ENCODE measurements at regions not wholly inside any gene's neighbourhood (a gene's known extent, or its start where the extent isn't known, plus 50 kb on each side); places are given as distances from the start of the nearest gene placed in this dataset.

DNA sequence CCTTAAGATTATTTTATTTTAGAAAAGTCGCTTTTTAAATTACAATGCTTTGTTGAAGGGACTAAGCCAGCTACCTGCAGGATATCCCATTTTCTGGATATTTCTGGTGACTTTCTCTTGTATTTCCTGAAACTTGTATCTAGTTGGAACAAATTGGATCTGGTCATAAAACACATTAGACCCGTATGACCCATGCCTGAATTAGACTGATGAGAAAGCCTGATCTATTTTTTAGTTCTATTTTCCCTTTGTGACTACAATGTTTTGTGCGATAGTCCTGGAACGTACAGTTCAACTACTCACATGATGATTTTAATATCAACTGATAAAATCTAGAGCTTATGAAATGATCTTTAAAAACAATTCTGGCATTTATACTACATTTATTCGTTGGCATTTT, 151.8 kb downstream of the RHOU start:
- peaks cover 45% of the 10 kb centered on the region for H3K27me3 ChIP-seq (ENCODE audit: insufficient read depth, low read depth)
- POLR2A ChIA-PET (ENCODE audit: unreplicated experiment): no interaction called here
- CTCF ChIA-PET: no interaction called here

GRCh38 chr1:228887960-228888359, 152.7 kb downstream of the RHOU start:
- intact Hi-C loops (cut with micrococcal nuclease; ENCODE audit: unreplicated experiment): no loop called here
- Histone ChIP-seq H3K4me2 (no peak overlapping the region), H3K36me3 (ENCODE audit: low read depth) (no peaks in the 10 kb centered on the region), H3K4me1 (replicated peaks; ENCODE audit: insufficient read depth) (no peaks in the 10 kb centered on the region), H3K4me3 (no peak overlapping the region), H3F3A (ENCODE audit: insufficient read depth, low read depth) (no peaks in the 10 kb centered on the region), H3K27me3 (ENCODE audit: insufficient read depth, low read depth) (peaks cover 45% of the 10 kb centered on the region), H3K9me3 (ENCODE audit: insufficient read depth, low read depth) (no peaks in the 10 kb centered on the region), H3K9me2 (ENCODE audit: insufficient read depth) (no peaks in the 10 kb centered on the region), H2AFZ (no peak overlapping the region), H3K27ac (no peak overlapping the region), H4K20me1 (ENCODE audit: insufficient read depth) (no peaks in the 10 kb centered on the region), H3K79me2 (ENCODE audit: low read depth) (no peaks in the 10 kb centered on the region)
- DNase-seq: no peak
- POLR2A ChIA-PET (ENCODE audit: unreplicated experiment): no interaction called here
- TF ChIP-seq CTCF (conservative IDR thresholded peaks at IDR 0.05) (no peak), EZH2 (IDR thresholded peaks at IDR 0.05; ENCODE audit: low read depth) (no peak)
- CTCF ChIA-PET: no interaction called here
- BruUV-seq (replicated peaks): no TSS peak

More for the DNA sequence above, 151.8 kb downstream of the RHOU start:
- Histone ChIP-seq H3K4me1 (replicated peaks; ENCODE audit: insufficient read depth) (no peaks in the 10 kb centered on the region), H3K4me2 (no peak overlapping the region), H3K79me2 (ENCODE audit: low read depth) (no peaks in the 10 kb centered on the region), H3F3A (ENCODE audit: insufficient read depth, low read depth) (no peaks in the 10 kb centered on the region), H4K20me1 (ENCODE audit: insufficient read depth) (no peaks in the 10 kb centered on the region), H3K27ac (no peak overlapping the region), H3K4me3 (no peak overlapping the region), H3K36me3 (ENCODE audit: low read depth) (no peaks in the 10 kb centered on the region), H3K9me2 (ENCODE audit: insufficient read depth) (no peaks in the 10 kb centered on the region), H3K9me3 (ENCODE audit: insufficient read depth, low read depth) (no peaks in the 10 kb centered on the region), H2AFZ (no peak overlapping the region)
- no TSS peak for BruUV-seq (replicated peaks)
- TF ChIP-seq EZH2 (IDR thresholded peaks at IDR 0.05; ENCODE audit: low read depth) (no peak), CTCF (conservative IDR thresholded peaks at IDR 0.05) (no peak)
- intact Hi-C loops (cut with micrococcal nuclease; ENCODE audit: unreplicated experiment): no loop called here
- no peak for DNase-seq

GRCh38 chr1:228889289-228889688, 154.0 kb downstream of the RHOU start:
- no peak for DNase-seq
- no peaks in the 10 kb centered on the region for H3K9me3 ChIP-seq (ENCODE audit: insufficient read depth, low read depth)
- H4K20me1 ChIP-seq (ENCODE audit: insufficient read depth): no peaks in the 10 kb centered on the region
- POLR2A ChIA-PET (ENCODE audit: unreplicated experiment): no interaction called here
- no TSS peak for BruUV-seq (replicated peaks)
- no peak for TF ChIP-seq EZH2 (IDR thresholded peaks at IDR 0.05; ENCODE audit: low read depth)
- TF ChIP-seq CTCF (conservative IDR thresholded peaks at IDR 0.05): no peak
- no peaks in the 10 kb centered on the region for H3K79me2 ChIP-seq (ENCODE audit: low read depth)
- H3K27ac ChIP-seq: no peak overlapping the region
- no peaks in the 10 kb centered on the region for H3K9me2 ChIP-seq (ENCODE audit: insufficient read depth)
- H3K4me3 ChIP-seq: no peak overlapping the region
- no peak overlapping the region for H3K4me2 ChIP-seq
- no peaks in the 10 kb centered on the region for H3K4me1 ChIP-seq (replicated peaks; ENCODE audit: insufficient read depth)
- no peaks in the 10 kb centered on the region for H3F3A ChIP-seq (ENCODE audit: insufficient read depth, low read depth)
- peaks cover 49% of the 10 kb centered on the region for H3K27me3 ChIP-seq (ENCODE audit: insufficient read depth, low read depth)
- no peak overlapping the region for H2AFZ ChIP-seq
- no peaks in the 10 kb centered on the region for H3K36me3 ChIP-seq (ENCODE audit: low read depth)
- intact Hi-C loops (cut with micrococcal nuclease; ENCODE audit: unreplicated experiment): no loop called here
- CTCF ChIA-PET: no interaction called here

Data from PC-9 (cell line).